AG09319 (cell line): ENCODE measurements at regions not wholly inside any gene's neighbourhood (a gene's known extent, or its start where the extent isn't known, plus 50 kb on each side); places are given as distances from the start of the nearest gene placed in this dataset.

Source experiments
- DNase-seq: peaks from one replicate; pipeline ENCODE4 v3.0.0-alpha.2; 2010; ENCODE audit warnings: low read depth; ENCODE audit errors: extremely low read depth
- TF ChIP-seq, protein P1 (sequence below): IDR thresholded peaks from 2 replicates; pipeline ENCODE4 v1.5.1; 2011; ENCODE audit warnings: low read depth, mild to moderate bottlenecking, inconsistent platforms, low read length, moderate library complexity

DNA sequence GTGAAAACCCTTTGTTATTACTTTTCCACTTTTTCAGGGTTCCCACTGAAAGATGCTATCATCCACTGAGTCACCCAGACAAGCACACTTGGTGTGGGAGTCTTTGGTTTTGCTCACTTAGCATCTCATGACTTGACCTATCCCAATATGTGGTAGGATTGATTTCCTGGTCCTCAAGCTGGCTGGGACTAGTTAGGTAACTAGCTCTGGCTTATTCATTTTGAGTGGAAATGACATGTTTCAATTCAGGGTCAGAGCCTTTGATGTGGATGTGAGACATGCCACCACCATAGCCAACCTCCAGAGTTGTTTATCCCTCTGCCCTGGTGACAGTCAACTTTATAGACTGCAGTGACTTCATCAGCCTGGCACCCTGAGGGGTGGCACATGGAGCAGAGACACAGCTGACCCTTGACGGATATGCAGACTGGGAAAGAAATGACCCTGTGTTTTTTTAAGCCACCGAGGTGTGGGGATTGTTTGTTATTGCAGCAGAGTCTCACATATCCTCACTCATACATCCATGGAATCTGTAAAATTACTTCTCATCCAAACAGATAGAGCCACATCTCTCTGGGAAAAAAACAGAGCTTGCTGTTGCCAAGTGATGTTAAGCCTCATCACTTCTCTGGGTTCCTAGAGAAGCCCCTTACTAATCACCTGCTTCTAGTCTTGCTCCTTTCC is 699.9 kb downstream of the MATN1 start:
- TF ChIP-seq, protein P1, sequence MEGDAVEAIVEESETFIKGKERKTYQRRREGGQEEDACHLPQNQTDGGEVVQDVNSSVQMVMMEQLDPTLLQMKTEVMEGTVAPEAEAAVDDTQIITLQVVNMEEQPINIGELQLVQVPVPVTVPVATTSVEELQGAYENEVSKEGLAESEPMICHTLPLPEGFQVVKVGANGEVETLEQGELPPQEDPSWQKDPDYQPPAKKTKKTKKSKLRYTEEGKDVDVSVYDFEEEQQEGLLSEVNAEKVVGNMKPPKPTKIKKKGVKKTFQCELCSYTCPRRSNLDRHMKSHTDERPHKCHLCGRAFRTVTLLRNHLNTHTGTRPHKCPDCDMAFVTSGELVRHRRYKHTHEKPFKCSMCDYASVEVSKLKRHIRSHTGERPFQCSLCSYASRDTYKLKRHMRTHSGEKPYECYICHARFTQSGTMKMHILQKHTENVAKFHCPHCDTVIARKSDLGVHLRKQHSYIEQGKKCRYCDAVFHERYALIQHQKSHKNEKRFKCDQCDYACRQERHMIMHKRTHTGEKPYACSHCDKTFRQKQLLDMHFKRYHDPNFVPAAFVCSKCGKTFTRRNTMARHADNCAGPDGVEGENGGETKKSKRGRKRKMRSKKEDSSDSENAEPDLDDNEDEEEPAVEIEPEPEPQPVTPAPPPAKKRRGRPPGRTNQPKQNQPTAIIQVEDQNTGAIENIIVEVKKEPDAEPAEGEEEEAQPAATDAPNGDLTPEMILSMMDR, result no peak
- no peak for DNase-seq

DNA sequence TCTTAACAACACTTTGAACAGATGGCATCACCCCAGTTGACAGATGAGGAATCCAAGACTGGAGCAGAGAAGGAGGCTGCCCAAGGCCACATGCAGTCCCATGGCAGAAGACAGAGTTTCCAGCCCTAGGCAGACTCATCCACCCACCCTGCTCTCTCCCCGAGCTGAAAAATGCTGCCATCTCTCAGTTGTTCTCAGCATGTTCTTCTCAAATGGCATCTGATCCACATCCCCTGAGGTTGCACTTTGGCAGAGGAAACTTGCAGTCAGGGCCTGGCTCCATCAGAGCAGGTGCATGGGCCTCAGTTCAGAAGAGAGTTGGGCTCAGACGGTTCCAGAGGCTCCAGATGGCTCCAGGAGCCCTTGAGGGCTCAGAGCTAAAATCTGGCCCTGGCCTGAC is 709.4 kb downstream of the MATN1 start:
- TF ChIP-seq, protein P1, result no peak
- no peak for DNase-seq

DNA sequence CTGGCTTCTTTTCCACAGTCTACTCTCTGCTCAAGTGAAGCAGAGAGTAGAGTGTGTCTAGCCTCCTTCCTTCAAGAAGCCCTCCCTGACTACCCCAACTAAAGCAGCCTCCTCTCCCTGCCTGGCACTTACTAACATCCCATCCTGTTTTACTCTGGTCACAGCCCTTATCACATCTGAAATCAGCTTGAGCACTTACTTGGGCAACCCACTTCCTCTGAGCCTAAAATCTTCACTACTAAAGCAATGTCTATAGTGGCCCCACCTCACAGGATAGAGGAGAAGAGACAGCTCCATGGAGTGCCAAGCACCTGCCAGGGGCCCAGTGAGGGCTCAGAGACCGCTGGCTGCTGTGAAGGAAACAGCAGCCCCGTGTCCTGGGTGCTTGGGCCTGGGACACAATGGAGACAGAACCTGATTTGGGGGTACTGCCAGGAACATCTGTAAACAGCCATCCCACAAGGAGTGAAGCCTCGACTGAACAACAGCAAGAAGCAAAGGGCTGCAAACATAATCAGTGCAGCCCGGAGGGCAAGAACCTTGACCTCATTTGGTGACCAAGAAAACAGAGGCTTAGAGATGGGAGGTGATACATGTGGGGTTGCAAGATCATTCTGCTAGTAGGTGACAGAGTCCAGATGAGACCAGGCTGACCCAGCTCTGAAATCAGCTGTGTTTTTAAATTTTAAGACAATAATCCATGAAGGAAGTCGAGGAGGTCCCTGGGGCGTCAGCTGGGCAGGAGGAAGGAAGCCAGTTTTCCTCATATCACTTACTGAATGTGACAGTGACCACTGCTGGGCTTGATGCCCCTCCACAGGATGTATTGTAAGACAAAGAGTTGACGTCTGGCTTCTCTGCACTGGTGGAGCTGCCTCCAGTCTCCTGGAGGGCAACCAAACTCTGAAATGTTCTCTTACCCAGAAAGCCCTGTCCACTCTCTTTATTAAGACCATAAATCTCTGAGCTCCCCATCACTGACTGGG is 710.6 kb downstream of the MATN1 start:
- DNase-seq, result no peak
- TF ChIP-seq, protein P1, result no peak

- TF ChIP-seq, protein P1, result no peak
- no peak for DNase-seq
Observed at GRCh38 chr1:30011970-30012369, 711.4 kb downstream of the MATN1 start.

- no peak for DNase-seq
- TF ChIP-seq, protein P1, result no peak
Observed at GRCh38 chr1:30010506-30011106, 712.8 kb downstream of the MATN1 start.

GRCh38 chr1:30009720-30010119 is 713.7 kb downstream of the MATN1 start:
- TF ChIP-seq, protein P1, result no peak
- DNase-seq, result no peak
